CD8-positive, alpha-beta memory T cell (primary cell): ENCODE measurements at regions not wholly inside any gene's neighbourhood (a gene's known extent, or its start where the extent isn't known, plus 50 kb on each side); places are given as distances from the start of the nearest gene placed in this dataset.
"Not testable (repeated sequence)": the region's sequence is repeated elsewhere in the genome, so short reads cannot be mapped to it uniquely, and the experiment has no call there.

ENCODE experiments used
- CTCF ChIA-PET: fragments of 350-600 bp; sonication (Branson Sonifier 250); formaldehyde crosslinking; loops from one replicate; lab custom pipeline; 2021; ENCODE audit warnings: antibody characterized with exemption; lab: Charles Lee
- POLR2A ChIA-PET: fragments of 350-600 bp; sonication (Branson Sonifier 250); formaldehyde crosslinking; loops from one replicate; lab custom pipeline; 2021; ENCODE audit warnings: antibody characterized with exemption; lab: Charles Lee
- DNase-seq, 5 donors: peaks; one replicate each; pipeline versions ENCODE4 v3.0.0 to v3.0.0-alpha.2; 2020 to 2022; ENCODE audit warnings: mixed read lengths in 1 of 5
- H3K27ac ChIP-seq: one replicate; pipeline ENCODE4 v1.7.0; 2013; ENCODE audit warnings: low read depth, mild to moderate bottlenecking, low read length, moderate library complexity
- H3K27me3 ChIP-seq: 2 replicates; pipeline ENCODE4 v1.7.0; 2013; ENCODE audit warnings: low read length, mild to moderate bottlenecking; ENCODE audit not compliant: insufficient read depth, poor library complexity, severe bottlenecking
- H3K36me3 ChIP-seq: 2 replicates; pipeline ENCODE4 v1.7.0; 2013; ENCODE audit warnings: mild to moderate bottlenecking, low read length, moderate library complexity; ENCODE audit not compliant: insufficient read depth
- H3K4me1 ChIP-seq: 2 replicates; pipeline ENCODE4 v1.7.0; 2013; ENCODE audit warnings: mild to moderate bottlenecking, low read length, moderate library complexity; ENCODE audit not compliant: insufficient read depth
- H3K4me3 ChIP-seq: 2 replicates; pipeline ENCODE4 v1.7.0; 2013; ENCODE audit warnings: mild to moderate bottlenecking, low read length
- H3K9me3 ChIP-seq: 2 replicates; pipeline ENCODE4 v1.7.0; 2013; ENCODE audit warnings: mild to moderate bottlenecking, low read length
- H3K27ac Mint-ChIP-seq, 8 donors: one replicate each; pipeline ENCODE4 v1.8.0; 2020 to 2021; ENCODE audit warnings: mixed read lengths in 8 of 8, mild to moderate bottlenecking in 6 of 8, inconsistent platforms in 3 of 8, moderate library complexity in 3 of 8
- H3K27me3 Mint-ChIP-seq, 2 donors: one replicate each; pipeline ENCODE4 v1.8.0; 2020 to 2021; ENCODE audit warnings: mixed read lengths in 2 of 2, mild to moderate bottlenecking in 1 of 2, moderate library complexity in 1 of 2
- H3K36me3 Mint-ChIP-seq, 3 donors: one replicate each; pipeline ENCODE4 v1.8.0; 2020 to 2021; ENCODE audit warnings: mixed read lengths in 3 of 3, inconsistent platforms in 1 of 3, mild to moderate bottlenecking in 1 of 3
- H3K4me1 Mint-ChIP-seq, 3 donors: one replicate each; pipeline ENCODE4 v1.8.0; 2020 to 2021; ENCODE audit warnings: mixed read lengths in 3 of 3, inconsistent platforms in 1 of 3, mild to moderate bottlenecking in 1 of 3
- H3K4me3 Mint-ChIP-seq, 7 donors: one replicate each; pipeline ENCODE4 v1.8.0; 2020 to 2021; ENCODE audit warnings: mixed read lengths in 7 of 7, mild to moderate bottlenecking in 6 of 7, moderate library complexity in 4 of 7, inconsistent platforms in 2 of 7
- H3K9me3 Mint-ChIP-seq, 5 donors: one replicate each; pipeline ENCODE4 v1.8.0; 2020 to 2022; ENCODE audit warnings: mixed read lengths in 5 of 5, mild to moderate bottlenecking in 3 of 5, moderate library complexity in 2 of 5, inconsistent platforms in 1 of 5

DNA sequence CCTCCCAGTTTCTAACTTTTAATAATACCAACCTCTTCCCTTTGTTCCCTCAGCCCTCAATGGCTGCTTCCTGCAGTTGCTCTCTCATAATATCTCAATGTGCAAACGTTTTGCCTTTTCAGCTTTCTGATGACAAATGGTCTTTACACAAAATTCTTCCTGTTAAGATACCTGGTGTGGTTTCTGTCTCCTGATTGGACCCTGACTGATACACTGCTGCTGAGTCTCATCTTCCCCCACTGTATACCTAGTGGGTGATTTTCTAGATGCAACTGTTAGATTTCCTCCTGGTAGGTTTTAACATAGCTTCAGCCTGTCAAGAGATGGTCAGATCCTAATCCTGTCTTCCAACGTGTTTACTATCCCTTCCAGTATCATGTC is 147.9 kb upstream of the TOP1 start:
- peaks cover 0 to 4% of the 10 kb centered on the region in 2 donors for H3K27me3 Mint-ChIP-seq
- Histone ChIP-seq H3K4me1 (peaks cover 26% of the 10 kb centered on the region), H3K4me3 (no peak overlapping the region), H3K36me3 (no peaks in the 10 kb centered on the region), H3K9me3 (peaks cover 5% of the 10 kb centered on the region), H3K27me3 (no peaks in the 10 kb centered on the region), H3K27ac (no peak overlapping the region)
- ChIA-PET CTCF (no interaction called here), POLR2A (no interaction called here)
- no peak for DNase-seq
- peaks cover 0 to 17% (median 2%) of the 10 kb centered on the region in 3 donors for H3K36me3 Mint-ChIP-seq
- no peak overlapping the region for H3K4me3 Mint-ChIP-seq
- H3K4me1 Mint-ChIP-seq = peaks cover 28 to 37% (median 34%) of the 10 kb centered on the region in 3 donors
- H3K27ac Mint-ChIP-seq = peak overlapping the region in 3 of 8 donors; percentile 49 to 72 (median 51)
- H3K9me3 Mint-ChIP-seq = peaks cover 0 to 12% (median 5%) of the 10 kb centered on the region in 5 donors

DNA sequence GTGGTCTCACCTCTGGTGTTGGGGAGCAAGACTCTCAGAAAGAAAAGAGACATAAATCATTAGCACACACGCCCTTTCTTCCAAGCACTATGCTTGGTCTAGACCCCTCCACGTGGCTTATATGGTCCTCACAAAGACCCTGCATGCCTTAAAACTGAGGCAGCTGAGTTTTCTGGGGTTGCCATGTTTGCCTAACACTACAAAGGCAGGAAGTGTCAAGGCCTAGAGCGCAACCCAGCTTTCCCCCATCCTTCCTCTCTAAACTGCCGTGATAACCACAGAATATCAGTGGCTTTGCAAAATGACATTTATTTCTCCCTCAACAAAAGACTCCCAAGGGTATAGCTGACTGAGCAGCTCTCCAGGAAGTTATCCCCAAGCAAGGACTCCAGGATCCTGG is 146.5 kb upstream of the TOP1 start:
- peak overlapping the region in 6 of 8 donors; percentile 49 to 88 (median 74) for H3K27ac Mint-ChIP-seq
- H3K4me3 Mint-ChIP-seq = peak overlapping the region in 6 of 7 donors; percentile 53 to 80 (median 73)
- no peaks in the 10 kb centered on the region for H3K27me3 ChIP-seq
- peaks cover 28 to 37% (median 34%) of the 10 kb centered on the region in 3 donors for H3K4me1 Mint-ChIP-seq
- peaks cover 5% of the 10 kb centered on the region for H3K9me3 ChIP-seq
- peaks cover 26% of the 10 kb centered on the region for H3K4me1 ChIP-seq
- ChIA-PET CTCF (no interaction called here), POLR2A (no interaction called here)
- H3K4me3 ChIP-seq = no peak overlapping the region
- H3K27me3 Mint-ChIP-seq = peaks cover 0 to 4% of the 10 kb centered on the region in 2 donors
- H3K36me3 Mint-ChIP-seq = peaks cover 0 to 17% (median 2%) of the 10 kb centered on the region in 3 donors
- H3K27ac ChIP-seq = no peak overlapping the region
- peak in 2 of 5 donors; percentile 3 to 13 for DNase-seq
- no peaks in the 10 kb centered on the region for H3K36me3 ChIP-seq
- H3K9me3 Mint-ChIP-seq = peaks cover 0 to 12% (median 5%) of the 10 kb centered on the region in 5 donors

DNA sequence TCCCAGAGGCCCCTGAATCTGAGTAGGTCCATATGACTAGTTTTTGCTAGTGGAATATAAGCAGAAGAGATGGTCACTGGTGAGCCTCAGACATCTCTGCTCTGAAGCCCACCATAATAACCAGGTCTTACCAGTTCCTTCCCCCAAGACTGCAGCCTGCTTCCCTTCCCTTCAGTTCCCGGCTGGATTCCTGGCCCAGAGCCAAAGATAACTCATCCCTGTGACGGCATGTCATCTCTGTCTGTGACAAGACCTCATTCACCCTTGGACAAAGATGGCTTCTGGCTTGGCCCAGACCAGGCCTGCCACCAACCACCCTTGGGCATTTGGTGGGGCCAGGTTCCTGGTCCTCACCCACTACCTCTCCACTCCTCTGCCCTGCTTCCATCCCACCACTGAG is 145.5 kb upstream of the TOP1 start:
- Mint-ChIP-seq H3K27me3 (peaks cover 0 to 4% of the 10 kb centered on the region in 2 donors), H3K36me3 (peaks cover 0 to 11% (median 2%) of the 10 kb centered on the region in 3 donors), H3K4me1 (peaks cover 28 to 37% (median 34%) of the 10 kb centered on the region in 3 donors), H3K27ac (peak overlapping the region in 2 of 8 donors; percentile 26 to 58), H3K9me3 (peaks cover 0 to 12% (median 5%) of the 10 kb centered on the region in 5 donors), H3K4me3 (peak overlapping the region; percentile 9 to 79 (median 38))
- CTCF ChIA-PET = no interaction called here
- peaks cover 26% of the 10 kb centered on the region for H3K4me1 ChIP-seq
- H3K27ac ChIP-seq = no peak overlapping the region
- no peak overlapping the region for H3K4me3 ChIP-seq
- no peaks in the 10 kb centered on the region for H3K27me3 ChIP-seq
- DNase-seq = no peak
- POLR2A ChIA-PET = no interaction called here
- H3K9me3 ChIP-seq = peaks cover 5% of the 10 kb centered on the region
- no peaks in the 10 kb centered on the region for H3K36me3 ChIP-seq

DNA sequence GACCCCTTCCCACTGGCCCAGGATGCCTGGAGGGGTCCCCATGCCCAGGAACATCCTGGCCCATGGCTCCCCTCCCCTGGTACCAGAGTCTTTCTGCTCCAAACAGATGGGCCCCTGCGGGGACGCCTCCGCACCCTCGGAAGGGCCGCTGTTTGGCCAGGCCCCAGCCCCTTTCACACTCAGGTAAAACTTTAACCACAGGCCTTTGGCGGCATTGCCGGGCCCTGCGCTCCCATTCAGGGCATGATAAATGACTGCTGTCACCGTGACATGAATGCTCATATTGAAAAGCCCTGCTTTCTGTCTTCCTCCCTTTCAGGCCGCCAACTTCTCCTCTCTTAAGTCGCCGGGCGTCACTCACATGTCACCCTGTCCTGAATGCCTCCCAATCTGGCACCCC is 141.5 kb upstream of the TOP1 start:
- Mint-ChIP-seq H3K36me3 (no peaks in the 10 kb centered on the region), H3K4me3 (no peak overlapping the region), H3K27ac (peak overlapping the region in 1 of 8 donors; percentile 40), H3K4me1 (peaks cover 14 to 20% (median 17%) of the 10 kb centered on the region in 3 donors), H3K27me3 (peaks cover 0 to 4% of the 10 kb centered on the region in 2 donors), H3K9me3 (no peaks in the 10 kb centered on the region)
- POLR2A ChIA-PET = no interaction called here
- Histone ChIP-seq H3K27me3 (no peaks in the 10 kb centered on the region), H3K9me3 (no peaks in the 10 kb centered on the region), H3K4me3 (no peak overlapping the region), H3K4me1 (peaks cover 18% of the 10 kb centered on the region), H3K27ac (no peak overlapping the region), H3K36me3 (no peaks in the 10 kb centered on the region)
- CTCF ChIA-PET = no interaction called here
- no peak for DNase-seq

DNA sequence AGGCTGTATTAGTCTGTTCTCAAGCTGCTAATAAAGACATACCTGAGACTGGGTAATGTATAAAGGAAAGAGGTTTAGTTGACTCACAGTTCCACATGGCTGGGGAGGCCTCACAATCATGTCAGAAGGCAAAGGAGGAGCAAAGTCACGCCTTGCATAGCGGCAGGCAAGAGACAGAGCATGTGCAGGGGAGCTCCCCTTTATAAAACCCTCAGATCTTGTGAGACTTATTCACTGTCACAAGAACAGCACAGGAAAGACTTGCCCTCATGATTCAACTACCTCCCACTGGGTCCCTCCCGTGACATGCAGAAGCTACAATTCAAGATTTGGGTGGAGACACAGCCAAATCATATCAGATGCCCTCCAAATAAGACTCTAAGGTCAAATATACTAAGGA is 139.4 kb upstream of the TOP1 start:
- H3K4me1 Mint-ChIP-seq, H3K27ac ChIP-seq, CTCF ChIA-PET, H3K27me3 ChIP-seq, H3K4me1 ChIP-seq, H3K36me3 Mint-ChIP-seq, H3K9me3 Mint-ChIP-seq, H3K27me3 Mint-ChIP-seq, H3K4me3 ChIP-seq, H3K9me3 ChIP-seq, POLR2A ChIA-PET, H3K4me3 Mint-ChIP-seq, DNase-seq, H3K36me3 ChIP-seq: not testable (repeated sequence)
- H3K27ac Mint-ChIP-seq = peak overlapping the region in 2 of 8 donors; percentile 48 to 52

DNA sequence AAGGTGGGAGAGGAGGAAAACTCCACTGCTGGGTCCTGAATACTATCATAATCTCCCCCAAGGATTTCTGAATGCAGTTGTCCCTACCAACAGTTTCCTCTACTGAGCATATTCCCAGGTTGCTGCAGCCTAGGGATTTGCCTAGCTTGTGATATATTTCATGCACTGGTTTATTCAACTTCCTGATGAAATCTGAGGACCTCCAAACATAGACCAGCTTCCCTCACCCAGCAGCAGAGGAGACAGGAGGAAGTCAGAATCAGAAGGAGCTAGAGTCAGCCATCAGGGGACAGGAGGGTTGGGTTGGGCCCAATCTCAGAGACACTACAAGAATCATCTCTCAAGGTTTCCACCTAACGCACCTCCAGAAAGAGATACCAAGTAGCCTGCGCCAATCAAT is 138.4 kb upstream of the TOP1 start:
- peaks cover 0 to 2% of the 10 kb centered on the region in 2 donors for H3K27me3 Mint-ChIP-seq
- CTCF ChIA-PET = no interaction called here

DNA sequence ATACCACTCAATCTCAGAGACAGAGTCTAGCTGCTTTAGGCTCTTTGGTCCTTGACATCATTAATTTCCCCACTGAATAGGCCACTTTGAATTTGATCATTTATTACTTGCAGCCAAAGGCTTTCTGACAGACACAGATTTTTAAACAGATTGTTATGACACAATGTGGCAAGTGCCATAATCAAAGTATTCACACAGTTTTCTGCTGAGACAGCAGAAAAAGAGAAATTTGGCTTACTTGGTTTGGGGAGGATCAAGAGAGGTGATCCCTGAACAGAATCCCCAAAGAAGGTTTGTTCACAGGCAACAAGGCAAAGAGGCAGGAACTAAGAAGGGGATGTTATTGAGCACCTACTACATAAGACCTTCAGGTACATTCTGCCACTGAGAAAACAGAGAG is 138.0 kb upstream of the TOP1 start:
- Mint-ChIP-seq H3K9me3 (no peaks in the 10 kb centered on the region), H3K4me3 (no peak overlapping the region), H3K27me3 (no peaks in the 10 kb centered on the region), H3K27ac (no peak overlapping the region), H3K36me3 (no peaks in the 10 kb centered on the region), H3K4me1 (peaks cover 0 to 5% (median 0%) of the 10 kb centered on the region in 3 donors)
- Histone ChIP-seq H3K4me1 (no peaks in the 10 kb centered on the region), H3K9me3 (no peaks in the 10 kb centered on the region), H3K27me3 (no peaks in the 10 kb centered on the region), H3K4me3 (no peak overlapping the region), H3K36me3 (no peaks in the 10 kb centered on the region), H3K27ac (no peak overlapping the region)
- CTCF ChIA-PET = no interaction called here
- DNase-seq = no peak
- POLR2A ChIA-PET = no interaction called here

More for the DNA sequence above, 138.4 kb upstream of the TOP1 start:
- no peaks in the 10 kb centered on the region for H3K36me3 ChIP-seq
- POLR2A ChIA-PET = no interaction called here
- H3K36me3 Mint-ChIP-seq = no peaks in the 10 kb centered on the region
- no peak overlapping the region for H3K4me3 ChIP-seq
- H3K4me3 Mint-ChIP-seq = no peak overlapping the region
- H3K27ac Mint-ChIP-seq = no peak overlapping the region
- H3K4me1 ChIP-seq = no peaks in the 10 kb centered on the region
- no peaks in the 10 kb centered on the region for H3K27me3 ChIP-seq
- no peak overlapping the region for H3K27ac ChIP-seq
- H3K9me3 ChIP-seq = no peaks in the 10 kb centered on the region
- H3K4me1 Mint-ChIP-seq = peaks cover 0 to 5% (median 0%) of the 10 kb centered on the region in 3 donors
- no peak for DNase-seq
- H3K9me3 Mint-ChIP-seq = no peaks in the 10 kb centered on the region

DNA sequence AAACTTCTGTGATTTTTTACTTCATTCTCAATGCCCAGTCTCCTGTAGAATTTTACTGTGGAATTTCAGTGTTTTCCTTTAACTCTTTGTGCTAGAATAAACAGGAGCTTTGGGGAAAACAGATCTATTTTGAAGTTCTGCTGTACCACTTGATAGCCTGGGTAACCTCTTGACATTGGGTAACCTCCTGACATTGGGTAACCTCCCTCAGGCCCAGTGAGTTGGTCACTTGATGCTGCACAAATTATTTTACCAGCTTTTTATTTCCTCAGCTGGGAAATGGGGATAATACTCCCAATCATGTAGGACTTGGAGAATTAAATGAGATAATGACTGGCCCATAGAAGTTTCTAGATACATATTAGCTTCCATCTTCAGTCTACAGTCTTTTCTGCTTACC is 137.3 kb upstream of the TOP1 start:
- no peak for DNase-seq

More for the DNA sequence above, 137.3 kb upstream of the TOP1 start:
- no peaks in the 10 kb centered on the region for H3K27me3 Mint-ChIP-seq
- CTCF ChIA-PET = no interaction called here
- H3K4me1 Mint-ChIP-seq = peaks cover 0 to 5% (median 0%) of the 10 kb centered on the region in 3 donors
- Histone ChIP-seq H3K4me1 (no peaks in the 10 kb centered on the region), H3K27ac (no peak overlapping the region), H3K36me3 (no peaks in the 10 kb centered on the region), H3K27me3 (no peaks in the 10 kb centered on the region), H3K4me3 (no peak overlapping the region), H3K9me3 (no peaks in the 10 kb centered on the region)
- POLR2A ChIA-PET = no interaction called here
- no peaks in the 10 kb centered on the region for H3K9me3 Mint-ChIP-seq
- no peaks in the 10 kb centered on the region for H3K36me3 Mint-ChIP-seq
- H3K4me3 Mint-ChIP-seq = no peak overlapping the region
- no peak overlapping the region for H3K27ac Mint-ChIP-seq
